ENCODE measurements at regions not wholly inside any gene's neighbourhood (a gene's known extent, or its start where the extent isn't known, plus 50 kb on each side); places are given as distances from the start of the nearest gene placed in this dataset.

GRCh38 chr5:3778000-3778550 is 182.4 kb downstream of the IRX1 start:
- TF ChIP-seq GATA2 (IDR thresholded peaks at IDR 0.05; ENCODE audit: low read depth, low read length) (no peak), GATA3 (IDR thresholded peaks at IDR 0.05; ENCODE audit: low read depth, low read length) (no peak)

GRCh38 chr5:3778945-3779344 is 183.3 kb downstream of the IRX1 start:
- no peak for TF ChIP-seq GATA2 (IDR thresholded peaks at IDR 0.05; ENCODE audit: low read depth, low read length)
- no peak for TF ChIP-seq GATA3 (IDR thresholded peaks at IDR 0.05; ENCODE audit: low read depth, low read length)

- TF ChIP-seq GATA3 (IDR thresholded peaks at IDR 0.05; ENCODE audit: low read depth, low read length) (no peak), GATA2 (IDR thresholded peaks at IDR 0.05; ENCODE audit: low read depth, low read length) (no peak)
These were observed 184.6 kb downstream of the IRX1 start for GRCh38 chr5:3780278-3780677.

GRCh38 chr5:3780907-3781306 is 185.3 kb downstream of the IRX1 start:
- no peak for TF ChIP-seq GATA2 (IDR thresholded peaks at IDR 0.05; ENCODE audit: low read depth, low read length)
- no peak for TF ChIP-seq GATA3 (IDR thresholded peaks at IDR 0.05; ENCODE audit: low read depth, low read length)

- TF ChIP-seq GATA2 (IDR thresholded peaks at IDR 0.05; ENCODE audit: low read depth, low read length) (no peak), GATA3 (IDR thresholded peaks at IDR 0.05; ENCODE audit: low read depth, low read length) (no peak)
These were observed 189.2 kb downstream of the IRX1 start for GRCh38 chr5:3784854-3785253.

GRCh38 chr5:3786165-3786564 is 190.5 kb downstream of the IRX1 start:
- TF ChIP-seq GATA3 (IDR thresholded peaks at IDR 0.05; ENCODE audit: low read depth, low read length) (no peak), GATA2 (IDR thresholded peaks at IDR 0.05; ENCODE audit: low read depth, low read length) (no peak)

- TF ChIP-seq GATA3 (IDR thresholded peaks at IDR 0.05; ENCODE audit: low read depth, low read length) (no peak), GATA2 (IDR thresholded peaks at IDR 0.05; ENCODE audit: low read depth, low read length) (no peak)
These were observed 191.3 kb downstream of the IRX1 start for GRCh38 chr5:3786891-3787430.

- TF ChIP-seq GATA2 (IDR thresholded peaks at IDR 0.05; ENCODE audit: low read depth, low read length) (no peak), GATA3 (IDR thresholded peaks at IDR 0.05; ENCODE audit: low read depth, low read length) (no peak)
These were observed 192.0 kb downstream of the IRX1 start for GRCh38 chr5:3787604-3788003.

- no peak for TF ChIP-seq GATA2 (IDR thresholded peaks at IDR 0.05; ENCODE audit: low read depth, low read length)
- TF ChIP-seq GATA3 (IDR thresholded peaks at IDR 0.05; ENCODE audit: low read depth, low read length) = no peak
These were observed 194.0 kb downstream of the IRX1 start for GRCh38 chr5:3789519-3790193.

GRCh38 chr5:3793162-3793561 is 197.5 kb downstream of the IRX1 start:
- TF ChIP-seq GATA2 (IDR thresholded peaks at IDR 0.05; ENCODE audit: low read depth, low read length) = no peak
- no peak for TF ChIP-seq GATA3 (IDR thresholded peaks at IDR 0.05; ENCODE audit: low read depth, low read length)

- TF ChIP-seq GATA3 (IDR thresholded peaks at IDR 0.05; ENCODE audit: low read depth, low read length) (no peak), GATA2 (IDR thresholded peaks at IDR 0.05; ENCODE audit: low read depth, low read length) (no peak)
These were observed 199.0 kb downstream of the IRX1 start for GRCh38 chr5:3794611-3795010.

- no peak for TF ChIP-seq GATA2 (IDR thresholded peaks at IDR 0.05; ENCODE audit: low read depth, low read length)
- TF ChIP-seq GATA3 (IDR thresholded peaks at IDR 0.05; ENCODE audit: low read depth, low read length) = no peak
These were observed 201.1 kb downstream of the IRX1 start for GRCh38 chr5:3796736-3797135.

GRCh38 chr5:3801967-3802366 is 206.3 kb downstream of the IRX1 start:
- TF ChIP-seq GATA3 (IDR thresholded peaks at IDR 0.05; ENCODE audit: low read depth, low read length) = no peak
- no peak for TF ChIP-seq GATA2 (IDR thresholded peaks at IDR 0.05; ENCODE audit: low read depth, low read length)

- TF ChIP-seq GATA3 (IDR thresholded peaks at IDR 0.05; ENCODE audit: low read depth, low read length) = no peak
- no peak for TF ChIP-seq GATA2 (IDR thresholded peaks at IDR 0.05; ENCODE audit: low read depth, low read length)
These were observed 213.8 kb downstream of the IRX1 start for GRCh38 chr5:3809455-3809854.

- TF ChIP-seq GATA2 (IDR thresholded peaks at IDR 0.05; ENCODE audit: low read depth, low read length) (no peak), GATA3 (IDR thresholded peaks at IDR 0.05; ENCODE audit: low read depth, low read length) (no peak)
These were observed 215.5 kb downstream of the IRX1 start for GRCh38 chr5:3811116-3811515.
